ENCODE measurements at regions not wholly inside any gene's neighbourhood (a gene's known extent, or its start where the extent isn't known, plus 50 kb on each side); places are given as distances from the start of the nearest gene placed in this dataset.

DNA sequence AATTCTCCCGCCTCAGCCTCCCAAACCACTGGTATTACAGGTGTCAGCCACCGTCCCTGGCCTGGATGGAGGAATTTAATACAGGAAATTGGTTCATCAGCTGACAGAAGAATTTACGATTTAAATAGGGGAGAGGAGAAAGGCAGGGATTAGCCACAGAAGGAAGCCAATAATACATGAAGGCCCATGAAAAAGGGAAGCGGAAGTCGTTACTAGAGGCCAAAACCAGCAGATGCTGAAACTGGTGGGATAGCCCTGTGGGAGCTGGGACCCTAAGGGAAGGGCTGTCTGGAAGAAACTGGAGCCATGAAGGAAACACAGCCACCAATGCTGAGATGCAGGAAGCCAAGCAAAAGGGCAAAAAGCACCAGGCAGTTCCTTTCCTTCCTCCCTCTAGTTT lies 163.7 kb upstream of the RMP24 start:
- TF ChIP-seq, protein P1, sequence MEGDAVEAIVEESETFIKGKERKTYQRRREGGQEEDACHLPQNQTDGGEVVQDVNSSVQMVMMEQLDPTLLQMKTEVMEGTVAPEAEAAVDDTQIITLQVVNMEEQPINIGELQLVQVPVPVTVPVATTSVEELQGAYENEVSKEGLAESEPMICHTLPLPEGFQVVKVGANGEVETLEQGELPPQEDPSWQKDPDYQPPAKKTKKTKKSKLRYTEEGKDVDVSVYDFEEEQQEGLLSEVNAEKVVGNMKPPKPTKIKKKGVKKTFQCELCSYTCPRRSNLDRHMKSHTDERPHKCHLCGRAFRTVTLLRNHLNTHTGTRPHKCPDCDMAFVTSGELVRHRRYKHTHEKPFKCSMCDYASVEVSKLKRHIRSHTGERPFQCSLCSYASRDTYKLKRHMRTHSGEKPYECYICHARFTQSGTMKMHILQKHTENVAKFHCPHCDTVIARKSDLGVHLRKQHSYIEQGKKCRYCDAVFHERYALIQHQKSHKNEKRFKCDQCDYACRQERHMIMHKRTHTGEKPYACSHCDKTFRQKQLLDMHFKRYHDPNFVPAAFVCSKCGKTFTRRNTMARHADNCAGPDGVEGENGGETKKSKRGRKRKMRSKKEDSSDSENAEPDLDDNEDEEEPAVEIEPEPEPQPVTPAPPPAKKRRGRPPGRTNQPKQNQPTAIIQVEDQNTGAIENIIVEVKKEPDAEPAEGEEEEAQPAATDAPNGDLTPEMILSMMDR (IDR thresholded peaks at IDR 0.05; ENCODE audit: borderline replicate concordance, extremely low read depth, low read length, poor library complexity, severe bottlenecking), result no peak
- TF ChIP-seq EZH2 (IDR thresholded peaks at IDR 0.05; ENCODE audit: borderline replicate concordance, low read depth, low read length, severe bottlenecking), result no peak
